ENCODE measurements at regions not wholly inside any gene's neighbourhood (a gene's known extent, or its start where the extent isn't known, plus 50 kb on each side); places are given as distances from the start of the nearest gene placed in this dataset.

DNA sequence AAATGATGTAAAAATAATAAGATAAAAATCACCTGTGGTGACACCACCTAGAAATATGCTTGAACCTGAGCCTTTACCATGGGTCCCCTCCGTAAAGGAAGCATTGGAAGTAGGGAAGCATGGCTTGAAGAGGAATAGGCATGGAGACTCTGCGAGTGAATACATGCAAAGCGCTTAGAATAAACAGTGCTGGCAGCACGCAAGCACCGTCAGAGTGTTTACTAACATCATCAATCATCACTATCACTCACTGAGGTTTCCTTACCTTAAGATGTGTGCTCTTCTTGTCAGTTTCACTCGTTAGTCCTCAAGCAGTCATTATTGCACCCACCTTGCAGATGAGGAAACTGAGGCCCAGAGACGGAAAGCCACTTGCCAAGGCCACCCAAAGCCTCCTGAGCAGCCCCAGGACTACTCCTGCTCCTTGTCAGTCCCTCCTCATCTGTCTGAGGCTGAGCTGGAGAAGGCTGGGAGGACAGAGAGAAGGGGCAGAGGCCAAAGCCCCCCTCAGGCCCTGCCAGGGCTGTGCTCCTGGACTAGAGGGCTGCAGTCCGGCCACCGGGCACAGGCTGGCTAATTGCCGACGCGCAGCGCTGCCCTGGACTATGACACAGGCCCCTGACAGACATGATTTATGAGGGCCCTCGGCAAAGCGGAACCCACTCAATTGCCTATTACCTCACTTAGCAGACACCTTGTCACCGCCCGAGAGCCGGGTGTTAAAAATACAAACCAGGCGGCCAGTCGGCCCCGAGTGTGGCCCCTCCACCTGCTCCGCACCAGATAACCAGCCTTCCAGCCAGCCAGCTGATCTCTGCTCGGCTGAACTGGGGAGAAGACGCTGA, 168.9 kb downstream of the MN1 start:
- DNase-seq, result no peak
- in situ Hi-C loops (cut with HindIII; ENCODE audit: low pct_ligation_motif_present, low pct_unique_long_range_greater_than_20kb, low sequenced_read_pairs), result no loop called here

DNA sequence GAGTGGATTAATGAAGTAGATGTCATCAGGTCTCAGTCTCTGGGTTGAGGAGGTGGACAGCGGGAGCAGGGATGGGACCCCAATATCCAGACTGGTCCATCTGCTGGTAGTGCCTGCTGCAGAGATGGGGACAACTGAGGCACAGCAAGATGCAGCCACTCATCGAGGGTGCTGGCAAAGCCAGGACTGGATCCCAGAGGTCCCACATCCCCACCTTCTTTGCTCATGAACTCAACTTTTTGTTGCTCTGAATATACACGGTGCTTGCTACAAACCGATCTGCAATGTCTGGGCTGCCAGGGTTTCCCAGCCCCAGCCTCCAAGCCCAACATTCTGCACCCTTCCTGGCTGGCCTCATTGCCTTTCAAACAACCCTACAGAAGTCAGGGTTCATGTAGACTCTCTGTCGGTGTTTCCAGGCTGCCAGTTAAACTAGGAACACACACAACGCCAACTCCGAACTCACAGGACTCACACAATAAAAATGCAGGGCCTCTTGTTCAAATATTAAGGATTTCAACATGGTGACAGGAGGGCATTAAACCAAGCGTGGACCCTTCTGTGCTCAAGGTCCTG, 168.2 kb downstream of the MN1 start:
- in situ Hi-C loops (cut with HindIII; ENCODE audit: low pct_ligation_motif_present, low pct_unique_long_range_greater_than_20kb, low sequenced_read_pairs), result no loop called here
- no peak for DNase-seq

DNA sequence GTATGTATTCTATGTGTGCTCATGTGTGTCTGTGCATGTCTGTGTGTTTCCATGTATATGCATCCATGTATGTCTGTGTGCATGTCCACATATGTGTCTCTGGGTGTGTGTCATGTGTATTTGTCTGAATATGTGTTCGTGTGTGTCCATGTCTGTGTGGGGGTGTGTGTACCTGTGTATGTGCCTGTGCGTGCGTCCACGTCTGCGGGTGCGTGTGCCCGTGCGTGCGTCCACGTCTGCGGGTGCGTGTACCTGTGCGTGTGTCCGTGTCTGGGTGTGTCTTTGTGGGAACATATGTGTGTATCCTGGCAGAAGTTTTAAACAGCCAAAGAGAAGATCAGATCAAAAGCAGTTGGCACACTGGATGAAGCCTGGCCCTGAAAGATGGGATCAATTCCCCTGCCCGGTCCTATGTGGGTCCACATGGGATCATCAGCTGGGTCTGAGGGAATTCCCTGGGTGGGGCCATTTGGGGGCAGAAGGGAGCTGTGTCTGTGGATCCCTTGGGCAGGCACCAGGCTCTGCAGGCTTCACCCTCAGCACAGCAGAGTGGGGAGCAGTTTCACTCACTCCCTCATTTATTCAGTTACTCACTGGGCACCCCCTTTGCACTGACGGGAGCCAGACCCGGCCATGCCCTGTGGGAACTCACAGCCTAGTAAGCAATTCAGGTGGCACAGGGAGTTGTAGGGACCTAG, 167.4 kb downstream of the MN1 start:
- in situ Hi-C loops (cut with HindIII; ENCODE audit: low pct_ligation_motif_present, low pct_unique_long_range_greater_than_20kb, low sequenced_read_pairs), result no loop called here
- DNase-seq, result no peak

DNA sequence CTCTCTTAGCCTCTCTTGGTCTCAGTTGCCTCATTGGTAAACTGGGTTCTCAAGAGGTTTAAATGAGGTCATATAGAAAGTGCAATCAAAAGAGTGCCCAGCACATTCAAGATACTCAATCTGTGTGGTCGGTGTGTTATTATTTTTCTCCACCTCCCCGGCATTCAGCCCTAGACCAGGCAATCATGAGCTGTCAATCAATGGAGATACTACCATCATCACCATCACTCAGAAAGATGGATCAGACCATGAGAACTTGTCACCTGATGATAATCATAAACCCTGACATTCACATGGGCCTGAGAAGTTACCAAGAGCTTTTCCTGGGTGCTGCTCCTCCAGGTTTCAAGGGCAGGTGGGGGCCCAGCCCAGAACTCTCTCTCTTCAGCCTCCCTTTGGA, 166.1 kb downstream of the MN1 start:
- no peak for DNase-seq
- in situ Hi-C loops (cut with HindIII; ENCODE audit: low pct_ligation_motif_present, low pct_unique_long_range_greater_than_20kb, low sequenced_read_pairs), result no loop called here

DNA sequence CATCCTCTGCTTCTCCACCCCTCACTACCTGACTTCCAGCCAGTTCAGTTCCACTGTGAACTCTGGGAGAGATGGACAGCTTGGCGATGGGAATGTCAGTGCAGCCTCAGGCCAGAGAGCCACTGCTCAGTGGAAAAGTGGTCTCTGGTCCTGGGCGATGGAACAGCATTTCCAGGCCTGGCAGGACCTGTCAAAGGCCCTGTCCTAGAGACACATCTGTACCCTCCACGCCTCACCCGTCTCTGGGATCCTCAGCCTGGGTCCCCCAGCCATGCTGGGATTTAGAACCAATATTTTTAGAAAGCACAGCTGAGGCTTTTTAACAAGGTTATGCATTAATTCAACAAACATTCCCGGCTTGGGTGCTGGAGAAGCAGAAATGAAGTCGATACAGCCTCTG, 165.7 kb downstream of the MN1 start:
- in situ Hi-C loops (cut with HindIII; ENCODE audit: low pct_ligation_motif_present, low pct_unique_long_range_greater_than_20kb, low sequenced_read_pairs), result no loop called here
- DNase-seq, result no peak

DNA sequence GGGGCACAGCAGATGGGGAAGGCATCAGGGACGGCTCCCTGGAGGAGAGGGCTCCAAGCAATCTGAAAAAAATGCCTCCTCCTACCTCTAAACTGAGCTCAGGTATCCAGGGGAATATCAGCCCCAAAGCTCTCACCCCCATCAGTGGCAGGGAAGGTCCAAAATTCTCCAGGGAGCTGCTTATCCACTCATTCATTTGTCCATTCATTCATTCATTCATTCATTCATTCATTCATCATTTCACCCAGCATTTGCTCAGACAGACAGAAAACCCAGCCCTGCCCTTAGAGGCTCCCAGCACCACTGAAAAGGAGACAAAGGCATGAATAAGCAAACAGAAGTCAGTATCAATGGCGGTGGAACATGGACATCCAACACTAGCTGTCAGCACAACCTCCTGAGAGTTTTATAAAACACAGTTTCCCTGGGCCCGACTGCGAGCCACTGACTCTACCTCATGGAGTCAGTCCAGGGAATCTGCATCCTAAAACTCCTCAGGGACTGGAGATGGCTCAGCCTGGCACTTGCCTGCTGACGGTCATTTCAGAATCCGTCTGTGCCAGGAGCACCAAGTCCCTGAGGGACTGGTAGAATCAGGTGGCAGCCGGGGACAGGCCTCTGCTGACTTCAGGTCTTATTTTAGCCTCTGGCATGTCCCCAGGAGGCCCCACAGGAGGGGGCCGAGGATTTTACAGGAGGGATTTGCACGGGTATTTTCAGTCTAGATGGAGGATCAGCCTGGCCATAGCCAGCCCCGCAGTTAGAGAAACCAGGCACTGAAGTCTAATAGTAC, 164.6 kb downstream of the MN1 start:
- DNase-seq, result no peak
- in situ Hi-C loops (cut with HindIII; ENCODE audit: low pct_ligation_motif_present, low pct_unique_long_range_greater_than_20kb, low sequenced_read_pairs), result no loop called here

DNA sequence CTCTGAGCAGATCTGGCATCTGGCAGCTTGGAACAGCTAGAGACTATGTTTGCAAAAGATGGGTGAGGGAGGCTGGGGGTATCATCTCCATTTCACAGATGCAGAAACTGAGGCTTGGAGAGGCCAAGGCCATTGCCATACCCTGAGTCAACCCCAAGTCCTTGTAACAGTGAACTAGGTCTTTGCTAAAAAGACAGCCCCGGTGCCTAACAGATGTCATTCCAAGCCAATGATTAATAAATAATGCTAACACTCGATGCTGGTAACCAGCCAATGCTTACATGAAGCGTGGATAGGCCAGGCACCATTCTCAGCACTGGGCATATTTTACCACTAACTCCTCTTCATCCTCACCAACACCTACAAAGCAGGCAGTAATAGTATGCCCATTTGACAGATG, 164.0 kb downstream of the MN1 start:
- no peak for DNase-seq
- in situ Hi-C loops (cut with HindIII; ENCODE audit: low pct_ligation_motif_present, low pct_unique_long_range_greater_than_20kb, low sequenced_read_pairs), result no loop called here

DNA sequence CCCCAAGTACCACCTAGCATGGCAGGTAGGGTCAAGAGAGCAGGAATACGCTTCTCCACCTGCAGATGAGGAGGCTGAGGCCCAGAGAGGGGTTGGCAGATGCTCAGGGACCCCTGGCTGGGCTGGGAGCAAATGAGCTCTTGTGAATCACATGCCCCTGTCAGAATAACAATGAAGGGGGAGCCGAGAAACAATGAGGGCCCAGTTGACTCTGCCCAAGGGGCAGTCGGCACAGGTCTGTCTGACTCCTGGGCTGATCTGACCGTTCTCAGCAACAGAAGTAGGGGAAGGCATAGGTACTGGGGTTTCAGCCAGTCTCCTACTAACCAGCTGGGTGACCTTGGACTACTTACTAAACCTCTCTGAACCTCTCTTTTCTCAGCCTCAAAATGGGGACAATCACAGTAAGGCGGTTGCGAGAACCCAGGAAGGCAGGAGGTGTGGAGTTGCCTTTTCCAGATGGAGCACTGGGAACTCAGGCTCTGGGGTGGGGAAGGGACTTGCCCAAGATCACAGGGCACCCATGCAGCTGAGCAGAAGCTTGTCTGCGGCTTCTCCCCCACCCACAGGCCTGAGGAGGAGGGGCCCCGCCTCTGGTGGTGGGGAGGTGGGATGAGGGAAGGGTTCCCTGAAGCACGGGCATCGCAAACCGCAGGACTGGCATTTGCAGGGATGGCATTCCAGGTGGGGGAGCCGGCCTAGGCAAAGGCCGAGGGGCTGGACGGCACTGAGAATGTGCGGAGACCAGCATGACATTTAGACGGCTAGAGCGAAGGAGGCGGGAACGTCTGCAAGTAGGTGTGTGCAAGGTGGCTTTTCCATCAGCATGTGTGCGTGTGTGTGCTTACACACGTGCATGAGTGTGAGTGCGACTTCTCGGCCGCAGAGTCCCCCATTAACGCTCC, 163.0 kb downstream of the MN1 start:
- no peak for DNase-seq

DNA sequence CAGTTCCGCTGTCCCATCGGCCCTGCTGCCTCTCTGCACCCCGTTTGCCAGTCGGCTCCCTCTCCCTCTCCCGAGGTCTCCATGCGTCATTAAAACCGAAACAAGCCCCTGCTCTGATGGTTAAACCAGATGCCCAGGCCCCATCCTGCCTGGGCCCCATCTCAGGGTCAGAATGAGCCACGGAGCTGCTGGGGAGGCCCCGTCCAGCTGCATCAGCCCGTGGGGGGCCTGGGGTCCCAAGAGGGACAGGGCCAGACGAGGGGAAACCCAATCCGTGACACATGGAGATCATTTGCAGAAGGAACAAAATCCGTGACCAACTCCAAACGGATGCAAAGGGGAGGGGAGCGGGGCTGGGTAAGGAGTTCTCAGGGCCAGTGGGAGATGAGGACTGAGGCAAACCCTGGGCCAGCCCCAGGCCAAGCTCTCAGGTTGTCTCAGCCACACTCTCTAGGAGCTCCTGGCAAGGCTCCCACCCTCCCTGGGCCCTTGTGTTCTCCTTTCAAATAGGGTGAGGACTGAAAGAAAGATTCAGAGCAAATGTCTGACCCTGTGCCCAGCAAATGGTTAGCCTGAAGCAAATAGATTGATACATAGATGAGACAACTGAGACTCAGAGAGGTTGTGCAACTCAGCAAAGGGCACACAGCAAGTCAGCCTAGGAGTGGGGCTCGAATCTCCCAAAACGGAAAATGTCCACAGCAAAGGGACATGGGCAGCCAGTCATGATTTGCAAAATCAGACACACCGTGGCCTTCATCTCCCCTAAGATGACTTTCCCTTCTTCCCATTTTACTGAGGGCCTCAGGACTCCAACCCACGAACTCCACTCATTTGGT, 162.1 kb downstream of the MN1 start:
- no peak for DNase-seq
- in situ Hi-C loops (cut with HindIII; ENCODE audit: low pct_ligation_motif_present, low pct_unique_long_range_greater_than_20kb, low sequenced_read_pairs), result no loop called here

More for the DNA sequence above, 163.0 kb downstream of the MN1 start:
- in situ Hi-C loops (cut with HindIII; ENCODE audit: low pct_ligation_motif_present, low pct_unique_long_range_greater_than_20kb, low sequenced_read_pairs), result no loop called here

DNA sequence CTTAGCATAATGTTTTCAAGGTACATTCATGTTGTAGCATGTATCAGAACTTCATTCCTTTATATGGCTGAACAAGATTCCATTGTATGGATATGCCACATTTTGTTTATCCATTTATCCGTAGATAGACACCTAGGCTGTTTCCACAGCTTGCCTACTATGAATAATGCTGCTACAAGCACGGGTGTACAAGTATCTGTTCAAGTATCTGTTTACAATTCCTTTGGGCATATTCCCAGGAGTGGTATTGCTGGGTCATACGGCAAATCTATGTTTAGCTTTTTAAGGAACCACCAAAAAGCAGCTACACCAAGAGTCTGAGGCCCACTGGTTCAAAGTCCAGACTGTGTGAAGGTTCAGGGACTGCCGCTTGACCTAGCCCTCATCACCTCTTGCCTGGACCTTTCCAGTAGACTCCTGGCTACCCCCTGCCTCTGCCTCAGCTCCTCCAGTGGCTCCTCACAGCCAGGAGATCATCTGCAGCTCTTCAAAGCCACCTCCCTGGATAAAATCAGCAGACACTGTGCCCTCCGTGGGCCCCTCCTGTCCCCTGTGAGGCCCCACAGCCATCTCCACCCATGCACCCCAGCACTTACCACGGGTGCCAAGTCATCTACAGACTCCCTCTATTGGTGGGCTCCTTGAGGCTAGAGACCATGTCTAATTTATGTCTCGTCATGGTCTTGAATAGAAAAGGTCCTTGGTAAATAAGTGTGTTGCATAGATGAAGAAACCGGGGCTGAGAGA, 160.3 kb downstream of the MN1 start:
- in situ Hi-C loops (cut with HindIII; ENCODE audit: low pct_ligation_motif_present, low pct_unique_long_range_greater_than_20kb, low sequenced_read_pairs), result no loop called here
- no peak for DNase-seq

DNA sequence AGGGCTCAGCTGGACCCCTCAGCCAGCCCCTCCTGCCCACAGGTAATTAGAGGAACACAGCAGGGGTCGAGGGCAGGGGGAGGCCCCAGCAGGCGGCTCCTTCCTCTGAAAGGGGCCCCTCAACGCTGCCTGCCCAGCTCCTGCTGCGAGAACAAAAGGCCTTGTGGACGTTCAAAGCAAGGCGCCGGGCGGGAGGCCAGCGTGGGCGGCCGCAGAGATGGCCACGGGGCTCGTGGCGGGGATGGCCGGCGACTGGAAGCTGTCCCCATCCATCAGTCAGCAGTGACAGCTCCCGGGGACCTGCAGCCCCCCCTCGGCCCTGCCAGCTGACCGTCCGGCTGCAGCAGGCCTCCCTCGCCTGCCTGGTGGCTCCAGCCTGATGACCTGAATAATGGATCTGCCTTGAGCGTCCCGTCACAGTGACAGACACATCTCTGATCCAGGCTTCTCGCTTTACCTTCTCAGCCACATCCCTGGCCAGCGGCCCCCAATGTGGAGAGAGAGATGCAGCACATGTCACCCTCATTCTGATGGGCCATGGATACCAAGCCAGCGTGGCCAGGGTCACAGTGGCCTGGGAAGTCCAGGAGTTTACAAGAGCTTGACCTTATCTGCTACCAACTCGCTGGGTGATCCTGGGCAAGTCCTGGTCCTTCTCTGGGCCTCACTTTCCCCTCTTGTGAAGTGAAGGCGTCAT, 159.3 kb downstream of the MN1 start:
- in situ Hi-C loops (cut with HindIII; ENCODE audit: low pct_ligation_motif_present, low pct_unique_long_range_greater_than_20kb, low sequenced_read_pairs), result no loop called here

DNA sequence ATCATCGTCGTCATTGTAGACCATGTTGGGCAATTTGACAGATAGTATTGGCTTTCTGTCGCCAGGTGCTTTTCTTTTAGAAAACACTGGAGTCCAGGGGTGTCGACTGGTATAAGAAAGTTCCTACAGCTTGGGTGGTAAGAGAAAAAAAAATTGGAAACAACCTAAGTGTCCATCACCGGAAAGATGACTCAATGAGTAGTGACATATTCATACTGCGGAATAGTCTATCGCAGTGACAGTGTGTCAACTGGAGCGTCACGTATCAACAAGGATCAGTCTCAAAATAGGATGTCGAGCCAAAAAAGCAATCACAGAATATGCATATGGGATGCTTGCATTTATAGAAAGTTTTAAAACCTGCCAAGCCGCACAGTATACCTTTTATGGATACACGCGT, 157.6 kb downstream of the MN1 start:
- no peak for DNase-seq
- in situ Hi-C loops (cut with HindIII; ENCODE audit: low pct_ligation_motif_present, low pct_unique_long_range_greater_than_20kb, low sequenced_read_pairs), result no loop called here

More for the DNA sequence above, 159.3 kb downstream of the MN1 start:
- no peak for DNase-seq

DNA sequence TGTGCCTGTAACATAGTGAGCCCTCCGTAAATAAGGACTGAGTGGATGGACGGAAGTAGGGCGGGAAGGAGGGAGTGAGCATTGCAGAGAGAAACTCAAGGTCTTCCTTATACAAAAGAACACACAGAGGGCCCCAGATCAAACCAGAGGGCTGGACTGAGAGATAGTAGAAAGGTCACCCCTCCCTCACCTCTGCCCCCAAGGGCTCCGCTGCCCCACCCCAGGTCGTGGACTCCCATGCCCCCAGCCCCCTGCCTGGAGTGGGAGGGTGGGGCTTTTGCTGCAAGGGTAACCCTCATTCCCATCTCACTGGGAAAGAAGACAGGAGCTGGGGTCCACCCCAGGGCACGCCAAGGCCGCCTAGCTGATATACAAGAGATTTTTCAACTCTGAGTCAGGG, 157.0 kb downstream of the MN1 start:
- in situ Hi-C loops (cut with HindIII; ENCODE audit: low pct_ligation_motif_present, low pct_unique_long_range_greater_than_20kb, low sequenced_read_pairs), result no loop called here
- no peak for DNase-seq

DNA sequence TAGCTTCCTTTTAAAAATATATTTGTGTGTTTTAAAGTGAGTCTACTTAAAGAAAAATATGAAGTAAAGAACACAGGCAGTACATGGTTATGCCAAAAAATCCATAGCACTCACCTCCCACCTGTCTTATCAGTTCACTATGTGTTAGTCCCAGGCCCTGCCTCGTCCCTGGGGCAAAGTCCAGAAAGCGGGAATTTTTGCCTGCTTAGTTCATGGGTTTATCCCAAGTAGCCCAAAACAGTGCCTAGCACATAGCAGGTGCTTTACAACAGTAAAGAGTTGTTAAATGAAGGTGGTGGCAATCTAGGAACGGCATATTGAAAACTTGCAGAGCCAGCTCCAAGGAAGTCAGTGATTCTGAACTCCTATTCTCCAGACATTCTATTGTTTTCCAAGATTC, 154.0 kb downstream of the MN1 start:
- in situ Hi-C loops (cut with HindIII; ENCODE audit: low pct_ligation_motif_present, low pct_unique_long_range_greater_than_20kb, low sequenced_read_pairs), result no loop called here
- DNase-seq, result no peak

DNA sequence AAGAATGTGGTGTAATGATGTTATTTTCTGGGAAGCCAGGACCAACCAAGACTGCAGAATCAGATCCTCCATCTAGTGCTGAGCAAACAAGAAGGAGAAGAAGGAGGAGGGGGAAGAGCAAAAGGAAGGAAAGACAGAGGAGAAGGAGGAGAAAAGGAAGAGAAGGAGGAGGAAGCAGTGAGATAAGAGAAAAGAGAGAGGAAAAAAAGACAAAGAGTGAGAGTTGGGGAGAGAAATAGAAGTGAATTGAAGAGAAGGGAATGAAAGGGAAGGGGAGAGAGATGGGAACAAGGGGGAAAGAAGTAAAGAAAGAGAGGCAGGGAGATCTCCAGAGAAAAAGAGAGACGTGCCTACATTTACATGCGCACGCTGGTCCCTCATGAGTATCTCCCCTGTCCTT, 153.5 kb downstream of the MN1 start:
- in situ Hi-C loops (cut with HindIII; ENCODE audit: low pct_ligation_motif_present, low pct_unique_long_range_greater_than_20kb, low sequenced_read_pairs), result no loop called here
- no peak for DNase-seq

DNA sequence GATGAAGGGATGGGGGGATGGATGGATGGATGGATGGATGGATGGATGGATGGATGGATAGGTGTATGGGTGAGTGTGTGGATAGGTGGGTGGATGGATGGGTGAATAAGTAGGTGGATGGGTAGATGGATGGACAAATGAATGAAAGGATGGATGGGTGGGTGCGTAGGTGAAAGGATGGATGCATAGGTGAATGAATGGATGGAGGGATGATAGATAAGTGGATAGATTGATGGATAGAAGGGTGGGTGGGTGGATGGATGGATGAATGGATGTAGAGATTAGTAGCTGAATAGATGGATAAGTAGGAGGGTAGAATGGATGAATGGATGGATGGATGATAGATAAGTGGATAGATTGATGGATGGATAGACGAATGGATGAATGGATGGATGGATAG, 152.7 kb downstream of the MN1 start:
- DNase-seq, result no peak
- in situ Hi-C loops (cut with HindIII; ENCODE audit: low pct_ligation_motif_present, low pct_unique_long_range_greater_than_20kb, low sequenced_read_pairs), result no loop called here

Data from ACHN (cell line).